HG03442 (cell line): ENCODE measurements at regions not wholly inside any gene's neighbourhood (a gene's known extent, or its start where the extent isn't known, plus 50 kb on each side); places are given as distances from the start of the nearest gene placed in this dataset.
"Not testable (repeated sequence)": the region's sequence is repeated elsewhere in the genome, so short reads cannot be mapped to it uniquely, and the experiment has no call there.

Source experiments
- ATAC-seq: cut with Tn5 transposase; IDR thresholded peaks from one replicate; pipeline ENCODE4 v1.9.1; 2021; ENCODE audit warnings: mild to moderate bottlenecking, moderate library complexity; ENCODE audit not compliant: unreplicated experiment

- no peak for ATAC-seq
These were observed 119.7 kb downstream of the MACROH2A1 start for GRCh38 chr5:135279328-135279727.

GRCh38 chr5:135276151-135276550, 122.9 kb downstream of the MACROH2A1 start:
- no peak for ATAC-seq

- ATAC-seq = no peak
These were observed 125.8 kb downstream of the MACROH2A1 start for GRCh38 chr5:135273212-135273611.

- ATAC-seq = no peak
These were observed 126.7 kb downstream of the MACROH2A1 start for GRCh38 chr5:135272311-135272805.

- ATAC-seq = no peak
These were observed 127.3 kb downstream of the MACROH2A1 start for GRCh38 chr5:135271533-135272310.

- no peak for ATAC-seq
These were observed 129.1 kb downstream of the MACROH2A1 start for GRCh38 chr5:135269931-135270421.

- no peak for ATAC-seq
These were observed 129.8 kb downstream of the MACROH2A1 start for GRCh38 chr5:135269199-135269598.

- ATAC-seq = no peak
These were observed 132.1 kb downstream of the MACROH2A1 start for GRCh38 chr5:135266975-135267374.

- ATAC-seq = no peak
These were observed 132.8 kb downstream of the MACROH2A1 start for GRCh38 chr5:135266303-135266635.

GRCh38 chr5:135265497-135266302, 133.3 kb downstream of the MACROH2A1 start:
- ATAC-seq = no peak

- ATAC-seq = no peak
These were observed 134.3 kb downstream of the MACROH2A1 start for GRCh38 chr5:135264451-135265440.

GRCh38 chr5:135263022-135263668, 135.9 kb downstream of the MACROH2A1 start:
- no peak for ATAC-seq

- ATAC-seq = no peak
These were observed 136.7 kb downstream of the MACROH2A1 start for GRCh38 chr5:135262364-135262763.

- not testable (repeated sequence) for ATAC-seq
These were observed 138.9 kb downstream of the MACROH2A1 start for GRCh38 chr5:135260108-135260507.

- no peak for ATAC-seq
These were observed 143.4 kb downstream of the MACROH2A1 start for GRCh38 chr5:135255461-135256178.

- no peak for ATAC-seq
These were observed 144.8 kb downstream of the MACROH2A1 start for GRCh38 chr5:135254183-135254582.

- no peak for ATAC-seq
These were observed 145.3 kb downstream of the MACROH2A1 start for GRCh38 chr5:135253601-135254178.

GRCh38 chr5:135251093-135251492, 147.9 kb downstream of the MACROH2A1 start:
- no peak for ATAC-seq

- ATAC-seq = no peak
These were observed 148.4 kb downstream of the MACROH2A1 start for GRCh38 chr5:135250671-135251070.
